Glutamatergic neuron (in vitro differentiated cells): ENCODE measurements at regions not wholly inside any gene's neighbourhood (a gene's known extent, or its start where the extent isn't known, plus 50 kb on each side); places are given as distances from the start of the nearest gene placed in this dataset.

ENCODE experiments used
- DNase-seq: peaks from one replicate; pipeline ENCODE4 v3.0.0; 2022
- H3K27ac Mint-ChIP-seq: one replicate; pipeline ENCODE4 v1.8.0; 2020; ENCODE audit warnings: mild to moderate bottlenecking, mixed read lengths, inconsistent platforms; ENCODE audit not compliant: unreplicated experiment
- H3K27me3 Mint-ChIP-seq: one replicate; pipeline ENCODE4 v1.8.0; 2020; ENCODE audit warnings: mild to moderate bottlenecking, moderate library complexity, mixed read lengths, inconsistent platforms; ENCODE audit not compliant: unreplicated experiment
- H3K36me3 Mint-ChIP-seq: one replicate; pipeline ENCODE4 v1.8.0; 2020; ENCODE audit warnings: mild to moderate bottlenecking, mixed read lengths, inconsistent platforms; ENCODE audit not compliant: unreplicated experiment
- H3K4me1 Mint-ChIP-seq: one replicate; pipeline ENCODE4 v1.8.0; 2020; ENCODE audit warnings: mild to moderate bottlenecking, low read depth, mixed read lengths, inconsistent platforms; ENCODE audit not compliant: unreplicated experiment
- H3K4me3 Mint-ChIP-seq: one replicate; pipeline ENCODE4 v1.8.0; 2020; ENCODE audit warnings: mild to moderate bottlenecking, mixed read lengths, inconsistent platforms; ENCODE audit not compliant: unreplicated experiment
- H3K9me3 Mint-ChIP-seq: one replicate; pipeline ENCODE4 v1.8.0; 2020; ENCODE audit warnings: mild to moderate bottlenecking, moderate library complexity, mixed read lengths, inconsistent platforms; ENCODE audit not compliant: unreplicated experiment
- TF ChIP-seq, protein P1 (sequence below): fragments of 200-600 bp; sonication (generic); IDR thresholded peaks from one replicate; pipeline ENCODE4 v1.5.0; 2021; ENCODE audit not compliant: partially characterized antibody, unreplicated experiment

GRCh38 chr19:32146664-32147063 is 198.7 kb upstream of the ZNF507 start:
- TF ChIP-seq, protein P1, sequence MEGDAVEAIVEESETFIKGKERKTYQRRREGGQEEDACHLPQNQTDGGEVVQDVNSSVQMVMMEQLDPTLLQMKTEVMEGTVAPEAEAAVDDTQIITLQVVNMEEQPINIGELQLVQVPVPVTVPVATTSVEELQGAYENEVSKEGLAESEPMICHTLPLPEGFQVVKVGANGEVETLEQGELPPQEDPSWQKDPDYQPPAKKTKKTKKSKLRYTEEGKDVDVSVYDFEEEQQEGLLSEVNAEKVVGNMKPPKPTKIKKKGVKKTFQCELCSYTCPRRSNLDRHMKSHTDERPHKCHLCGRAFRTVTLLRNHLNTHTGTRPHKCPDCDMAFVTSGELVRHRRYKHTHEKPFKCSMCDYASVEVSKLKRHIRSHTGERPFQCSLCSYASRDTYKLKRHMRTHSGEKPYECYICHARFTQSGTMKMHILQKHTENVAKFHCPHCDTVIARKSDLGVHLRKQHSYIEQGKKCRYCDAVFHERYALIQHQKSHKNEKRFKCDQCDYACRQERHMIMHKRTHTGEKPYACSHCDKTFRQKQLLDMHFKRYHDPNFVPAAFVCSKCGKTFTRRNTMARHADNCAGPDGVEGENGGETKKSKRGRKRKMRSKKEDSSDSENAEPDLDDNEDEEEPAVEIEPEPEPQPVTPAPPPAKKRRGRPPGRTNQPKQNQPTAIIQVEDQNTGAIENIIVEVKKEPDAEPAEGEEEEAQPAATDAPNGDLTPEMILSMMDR = no peak
- peaks cover 5% of the 10 kb centered on the region for H3K9me3 Mint-ChIP-seq
- H3K36me3 Mint-ChIP-seq = peaks cover 24% of the 10 kb centered on the region
- H3K4me3 Mint-ChIP-seq = no peak overlapping the region
- no peak for DNase-seq
- no peak overlapping the region for H3K27ac Mint-ChIP-seq
- H3K4me1 Mint-ChIP-seq = peaks cover 6% of the 10 kb centered on the region
- H3K27me3 Mint-ChIP-seq = peaks cover 4% of the 10 kb centered on the region

DNA sequence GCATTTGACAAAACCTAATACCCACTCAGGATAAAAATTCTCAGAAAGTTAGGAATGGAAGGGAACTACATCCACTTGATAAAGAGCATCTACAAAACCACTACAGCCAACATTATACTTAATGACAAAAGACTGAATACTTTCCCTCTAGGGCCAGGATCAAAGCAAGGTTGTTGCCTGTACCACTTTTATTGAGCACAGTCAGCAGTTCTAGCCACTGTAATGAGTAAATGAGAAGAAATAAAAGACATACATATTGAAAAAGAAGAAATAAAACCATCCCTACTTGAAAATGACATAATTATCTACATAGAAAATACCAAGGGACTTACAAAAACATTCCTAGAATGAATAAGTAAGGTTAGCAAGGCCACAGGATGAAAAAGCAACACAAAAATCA is 194.8 kb upstream of the ZNF507 start:
- Mint-ChIP-seq H3K4me1 (no peaks in the 10 kb centered on the region), H3K27me3 (peaks cover 2% of the 10 kb centered on the region), H3K9me3 (peaks cover 2% of the 10 kb centered on the region), H3K4me3 (no peak overlapping the region), H3K27ac (no peak overlapping the region), H3K36me3 (peaks cover 11% of the 10 kb centered on the region)
- no peak for DNase-seq
- TF ChIP-seq, protein P1 = no peak

DNA sequence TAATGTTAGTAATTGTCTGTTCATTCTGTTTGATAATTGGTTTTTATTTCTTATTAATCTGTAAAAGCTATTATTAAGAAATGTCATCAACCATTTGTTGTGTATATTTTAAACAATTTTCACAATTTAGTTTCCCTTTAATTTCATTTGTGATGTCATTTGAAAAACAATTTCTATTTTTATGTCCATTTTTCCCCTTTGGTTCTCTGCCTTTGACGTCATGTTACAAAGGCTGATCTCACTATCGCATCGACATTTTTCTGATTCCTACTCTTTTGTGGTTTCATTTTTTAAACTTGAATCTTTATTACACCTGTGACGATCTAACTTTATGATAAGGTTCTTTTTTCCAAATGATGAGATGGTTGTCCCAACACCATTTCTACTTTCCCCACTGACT is 191.0 kb upstream of the ZNF507 start:
- no peak overlapping the region for H3K27ac Mint-ChIP-seq
- H3K36me3 Mint-ChIP-seq = peaks cover 2% of the 10 kb centered on the region
- DNase-seq = no peak
- H3K9me3 Mint-ChIP-seq = no peaks in the 10 kb centered on the region
- TF ChIP-seq, protein P1 = no peak
- H3K27me3 Mint-ChIP-seq = peaks cover 2% of the 10 kb centered on the region
- no peaks in the 10 kb centered on the region for H3K4me1 Mint-ChIP-seq
- H3K4me3 Mint-ChIP-seq = no peak overlapping the region

DNA sequence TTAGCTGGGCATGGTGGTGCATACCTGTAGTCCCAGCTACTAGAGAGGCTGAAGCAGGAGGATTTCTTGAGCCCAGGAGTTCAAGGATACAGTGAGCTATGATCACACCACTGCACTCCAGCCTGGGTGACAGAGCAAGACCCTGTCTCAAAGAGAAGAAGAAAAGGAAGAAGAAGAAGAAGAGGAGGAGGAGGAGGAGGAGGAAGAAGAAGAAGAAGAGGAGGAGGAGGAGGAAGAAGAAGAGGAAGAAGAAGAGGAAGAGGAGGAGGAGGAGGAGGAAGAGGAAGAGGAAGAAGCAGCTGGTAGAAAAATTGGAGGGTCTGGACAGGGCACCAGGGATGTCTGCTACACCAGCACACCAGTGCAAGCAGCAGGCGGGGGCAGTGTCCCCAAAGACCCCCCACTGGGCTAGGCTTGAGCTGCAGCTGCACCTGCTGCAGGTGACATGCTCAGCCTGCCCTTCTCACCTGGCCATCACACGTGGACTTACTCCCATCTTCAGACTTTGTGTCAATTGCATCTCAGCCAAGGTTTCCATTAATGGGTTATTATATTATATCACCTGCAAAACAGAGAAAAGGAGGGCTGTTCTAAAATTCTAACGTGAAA is 180.9 kb upstream of the ZNF507 start:
- H3K4me1 Mint-ChIP-seq = peaks cover 2% of the 10 kb centered on the region
- no peaks in the 10 kb centered on the region for H3K27me3 Mint-ChIP-seq
- TF ChIP-seq, protein P1 = no peak
- H3K9me3 Mint-ChIP-seq = no peaks in the 10 kb centered on the region
- H3K36me3 Mint-ChIP-seq = no peaks in the 10 kb centered on the region
- no peak overlapping the region for H3K27ac Mint-ChIP-seq
- DNase-seq = no peak
- H3K4me3 Mint-ChIP-seq = no peak overlapping the region

DNA sequence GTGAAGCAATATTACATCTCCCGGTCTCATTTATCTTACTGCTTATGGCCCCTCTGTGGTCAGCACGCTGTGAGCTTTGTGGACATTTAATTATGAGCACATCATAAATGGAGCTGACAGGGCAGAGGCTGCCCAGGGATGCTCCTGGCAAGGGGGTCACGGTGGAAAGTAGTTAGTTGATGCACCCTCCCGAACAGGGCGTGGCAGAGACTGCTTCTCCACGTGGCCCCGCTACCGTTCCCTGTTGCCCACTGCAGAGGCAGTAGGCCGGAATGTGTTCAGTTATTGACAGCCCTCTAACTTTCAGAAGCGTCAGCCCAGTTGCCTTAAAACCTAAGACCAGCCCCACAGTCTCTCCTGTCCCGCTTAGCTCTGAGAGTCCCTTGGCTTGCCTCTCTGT is 180.3 kb upstream of the ZNF507 start:
- no peaks in the 10 kb centered on the region for H3K27me3 Mint-ChIP-seq
- no peak overlapping the region for H3K27ac Mint-ChIP-seq
- H3K36me3 Mint-ChIP-seq = no peaks in the 10 kb centered on the region
- peaks cover 2% of the 10 kb centered on the region for H3K4me1 Mint-ChIP-seq
- H3K4me3 Mint-ChIP-seq = no peak overlapping the region
- no peak for DNase-seq
- TF ChIP-seq, protein P1 = no peak
- no peaks in the 10 kb centered on the region for H3K9me3 Mint-ChIP-seq
